ENCODE measurements at regions not wholly inside any gene's neighbourhood (a gene's known extent, or its start where the extent isn't known, plus 50 kb on each side); places are given as distances from the start of the nearest gene placed in this dataset.

DNA sequence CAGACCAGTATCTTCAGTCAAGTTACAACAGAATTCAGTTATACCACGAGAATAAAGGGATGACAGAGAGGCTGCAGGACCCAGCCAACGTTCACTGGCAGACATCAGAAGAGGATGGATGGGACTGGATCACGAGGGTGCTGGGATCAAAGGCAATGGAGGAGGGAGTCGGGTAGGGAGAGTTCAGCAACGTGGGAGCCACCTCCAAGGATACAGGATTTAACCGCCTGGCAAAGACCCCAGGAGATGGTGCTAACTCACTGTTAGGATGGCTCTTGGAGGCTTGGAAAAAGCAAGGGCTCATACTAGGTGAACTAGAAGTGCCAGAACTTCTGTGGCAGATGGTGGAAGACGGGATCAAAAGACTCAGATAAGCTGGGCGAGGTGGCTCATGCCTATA, 99.1 kb upstream of the DISP3 start:
- TF ChIP-seq, protein P1, sequence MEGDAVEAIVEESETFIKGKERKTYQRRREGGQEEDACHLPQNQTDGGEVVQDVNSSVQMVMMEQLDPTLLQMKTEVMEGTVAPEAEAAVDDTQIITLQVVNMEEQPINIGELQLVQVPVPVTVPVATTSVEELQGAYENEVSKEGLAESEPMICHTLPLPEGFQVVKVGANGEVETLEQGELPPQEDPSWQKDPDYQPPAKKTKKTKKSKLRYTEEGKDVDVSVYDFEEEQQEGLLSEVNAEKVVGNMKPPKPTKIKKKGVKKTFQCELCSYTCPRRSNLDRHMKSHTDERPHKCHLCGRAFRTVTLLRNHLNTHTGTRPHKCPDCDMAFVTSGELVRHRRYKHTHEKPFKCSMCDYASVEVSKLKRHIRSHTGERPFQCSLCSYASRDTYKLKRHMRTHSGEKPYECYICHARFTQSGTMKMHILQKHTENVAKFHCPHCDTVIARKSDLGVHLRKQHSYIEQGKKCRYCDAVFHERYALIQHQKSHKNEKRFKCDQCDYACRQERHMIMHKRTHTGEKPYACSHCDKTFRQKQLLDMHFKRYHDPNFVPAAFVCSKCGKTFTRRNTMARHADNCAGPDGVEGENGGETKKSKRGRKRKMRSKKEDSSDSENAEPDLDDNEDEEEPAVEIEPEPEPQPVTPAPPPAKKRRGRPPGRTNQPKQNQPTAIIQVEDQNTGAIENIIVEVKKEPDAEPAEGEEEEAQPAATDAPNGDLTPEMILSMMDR (conservative IDR thresholded peaks at IDR 0.05 in 1 of 2, IDR thresholded peaks at IDR 0.05 in 1 of 2; ENCODE audit: extremely low read depth in 1 of 2, insufficient read depth in 1 of 2, low read depth in 1 of 2, low read length in 2 of 2), result no peak
- TF ChIP-seq EZH2 (IDR thresholded peaks at IDR 0.05; ENCODE audit: borderline replicate concordance, low read length), result no peak
